Sigmoid colon (tissue), 4 donors: ENCODE measurements at regions not wholly inside any gene's neighbourhood (a gene's known extent, or its start where the extent isn't known, plus 50 kb on each side); places are given as distances from the start of the nearest gene placed in this dataset.

Experiments used
- CTCF ChIP-seq, 4 experiments: fragments of 450-650 bp in 3 of 4; fragments of 200-600 bp in 1 of 4; IDR thresholded peaks; one replicate each; pipeline ENCODE4 v1.5.1; 2016 to 2019; ENCODE audit warnings: antibody characterized with exemption in 4 of 4, mild to moderate bottlenecking in 3 of 4, moderate library complexity in 2 of 4
- POLR2AphosphoS5 ChIP-seq, 4 donors: sonication (generic); formaldehyde crosslinking; IDR thresholded peaks; one replicate each; pipeline ENCODE4 v1.6.1; 2017; ENCODE audit warnings: antibody characterized with exemption in 4 of 4

- TF ChIP-seq CTCF (IDR thresholded peaks at IDR 0.05), result no peak
- TF ChIP-seq POLR2AphosphoS5 (IDR thresholded peaks at IDR 0.05), result no peak
These were observed 270.6 kb downstream of the BCL11A start for GRCh38 chr2:60282886-60283285.
